HepG2 (cell line): ENCODE measurements at regions not wholly inside any gene's neighbourhood (a gene's known extent, or its start where the extent isn't known, plus 50 kb on each side); places are given as distances from the start of the nearest gene placed in this dataset.

Experiments
- ATAC-seq: fragments of 200-7000 bp; cut with Tn5 transposase; 3 replicates; pipeline ENCODE4 v1.9.1; 2020; ENCODE audit warnings: mild to moderate bottlenecking, moderate library complexity
- BruUV-seq: library from RNA; stranded (reverse); fragments of 400-500 nt; replicated peaks from 2 replicates; lab custom pipeline; 2021; lab: Mats Ljungman, UMichigan
- CTCF ChIA-PET: fragments of 300-600 bp; formaldehyde crosslinking; extraction: SDS; loops from one replicate; lab custom pipeline; 2021; ENCODE audit warnings: low total read pairs, inconsistent platforms, low intra/inter-chr PET ratio; lab: Yijun Ruan, JAX
- POLR2A ChIA-PET: fragments of 350-600 bp; sonication (Branson Sonifier 250); formaldehyde crosslinking; loops from one replicate; lab custom pipeline; 2020; ENCODE audit warnings: antibody characterized with exemption, inconsistent platforms; lab: Yijun Ruan, JAX
- DNase-seq: peaks from one replicate; pipeline ENCODE4 v3.0.0-alpha.2; 2015; ENCODE audit warnings: low spot score
- FAIRE-seq: peaks from 3 replicates; lab custom pipeline; 2011; peaks lifted over from hg19 to GRCh38; lab: Jason Lieb, UNC
- H2AFZ ChIP-seq: one replicate; pipeline ENCODE4 v1.6.1; 2011; ENCODE audit warnings: low read length, inconsistent platforms
- H3K27ac ChIP-seq: fragments of 300-600 bp; 3 replicates; pipeline ENCODE4 v1.8.0; 2011; ENCODE audit warnings: mixed run types, mild to moderate bottlenecking, mixed read lengths, low read length, inconsistent platforms; ENCODE audit not compliant: insufficient read depth; ENCODE audit errors: extremely low read length
- H3K27me3 ChIP-seq, 2 experiments: fragments of 200-600 bp in 1 of 2; 2 replicates in 1 of 2; 3 replicates in 1 of 2; pipeline versions ENCODE4 v1.6.0 to v1.8.0; 2011; ENCODE audit warnings: low read length in 2 of 2, mild to moderate bottlenecking in 2 of 2, moderate library complexity in 2 of 2, inconsistent platforms in 1 of 2; ENCODE audit not compliant: insufficient read depth in 2 of 2, control insufficient read depth in 1 of 2
- H3K36me3 ChIP-seq, 2 experiments: fragments of 200-600 bp in 1 of 2; replicated peaks in 1 of 2; 2 replicates in 1 of 2; 3 replicates in 1 of 2; pipeline versions ENCODE4 v1.5.1 to v1.8.0; 2011; ENCODE audit warnings: low read length in 2 of 2, inconsistent platforms in 1 of 2; ENCODE audit not compliant: insufficient read depth in 2 of 2, control insufficient read depth in 1 of 2
- H3K4me1 ChIP-seq: 2 replicates; pipeline ENCODE4 v1.5.1; 2012; ENCODE audit warnings: low read length, inconsistent platforms; ENCODE audit not compliant: insufficient read depth
- H3K4me2 ChIP-seq: 2 replicates; pipeline ENCODE4 v1.6.0; 2011; ENCODE audit warnings: low read depth, low read length, inconsistent platforms
- H3K4me3 ChIP-seq, 3 experiments: fragments of 200-600 bp in 1 of 3; sonication (generic), shearing (Covaris generic) in 1 of 3; replicated peaks in 1 of 3; 2 replicates each; pipeline ENCODE4 v1.5.1; 2011 to 2016; ENCODE audit warnings: low read length in 3 of 3, inconsistent platforms in 2 of 3, low read depth in 2 of 3, mild to moderate bottlenecking in 2 of 3, control low read depth in 1 of 3, mixed read lengths in 1 of 3; ENCODE audit not compliant: insufficient read depth in 1 of 3
- H3K79me2 ChIP-seq: one replicate; pipeline ENCODE4 v1.6.1; 2011; ENCODE audit warnings: low read length, inconsistent platforms; ENCODE audit not compliant: insufficient read depth
- H3K9ac ChIP-seq: 2 replicates; pipeline ENCODE4 v1.6.0; 2011; ENCODE audit warnings: mild to moderate bottlenecking, low read depth, low read length, inconsistent platforms; ENCODE audit not compliant: insufficient read depth
- H3K9me3 ChIP-seq: 2 replicates; pipeline ENCODE4 v1.5.1; 2012; ENCODE audit warnings: mild to moderate bottlenecking, low read length
- H4K20me1 ChIP-seq: 2 replicates; pipeline ENCODE4 v1.6.0; 2011; ENCODE audit warnings: inconsistent platforms, mild to moderate bottlenecking, low read length, moderate library complexity; ENCODE audit not compliant: insufficient read depth
- BRCA1 ChIP-seq: sonication (generic); formaldehyde crosslinking; IDR thresholded peaks from 2 replicates; pipeline ENCODE4 v1.4.0; 2020; ENCODE audit warnings: missing genetic modification reagents
- ZNF138 ChIP-seq: sonication (generic); formaldehyde crosslinking; IDR thresholded peaks from 2 replicates; pipeline ENCODE4 v1.5.0; 2020; ENCODE audit warnings: mild to moderate bottlenecking, low read depth, missing genetic modification reagents
- ZNF230 ChIP-seq: sonication (generic); formaldehyde crosslinking; IDR thresholded peaks from 2 replicates; pipeline ENCODE4 v1.4.0; 2020; ENCODE audit warnings: mild to moderate bottlenecking, missing genetic modification reagents
- ZNF746 ChIP-seq: sonication (generic); formaldehyde crosslinking; IDR thresholded peaks from 2 replicates; pipeline ENCODE4 v1.8.0; 2022; ENCODE audit warnings: mild to moderate bottlenecking, missing genetic modification reagents
- WGBS: methylation state at CpG from one replicate; pipeline ENCODE4 v1.1.6; 2017; ENCODE audit warnings: low lambda C conversion rate; 5-methylcytosine and 5-hydroxymethylcytosine counted together
- in situ Hi-C: cut with HindIII; loops from 2 replicates; pipeline ENCODE4 v1.10.0; 2017; ENCODE audit warnings: low pct_unique_long_range_greater_than_20kb; ENCODE audit not compliant: extremely low pct_ligation_motif_present
- intact Hi-C: fragments of 100-400 bp; cut with micrococcal nuclease; formaldehyde crosslinking; loops from one replicate; pipeline ENCODE4 v1.10.0; 2022; ENCODE audit not compliant: unreplicated experiment
- TF ChIP-seq, protein P1 (sequence below): sonication (generic); formaldehyde crosslinking; IDR thresholded peaks from 2 replicates; pipeline ENCODE4 v1.5.1; 2020; ENCODE audit warnings: mild to moderate bottlenecking, missing genetic modification reagents, moderate library complexity
- TF ChIP-seq, protein P2 (sequence below): sonication (generic); formaldehyde crosslinking; IDR thresholded peaks from 2 replicates; pipeline ENCODE4 v1.5.0; 2020; ENCODE audit warnings: missing genetic modification reagents

DNA sequence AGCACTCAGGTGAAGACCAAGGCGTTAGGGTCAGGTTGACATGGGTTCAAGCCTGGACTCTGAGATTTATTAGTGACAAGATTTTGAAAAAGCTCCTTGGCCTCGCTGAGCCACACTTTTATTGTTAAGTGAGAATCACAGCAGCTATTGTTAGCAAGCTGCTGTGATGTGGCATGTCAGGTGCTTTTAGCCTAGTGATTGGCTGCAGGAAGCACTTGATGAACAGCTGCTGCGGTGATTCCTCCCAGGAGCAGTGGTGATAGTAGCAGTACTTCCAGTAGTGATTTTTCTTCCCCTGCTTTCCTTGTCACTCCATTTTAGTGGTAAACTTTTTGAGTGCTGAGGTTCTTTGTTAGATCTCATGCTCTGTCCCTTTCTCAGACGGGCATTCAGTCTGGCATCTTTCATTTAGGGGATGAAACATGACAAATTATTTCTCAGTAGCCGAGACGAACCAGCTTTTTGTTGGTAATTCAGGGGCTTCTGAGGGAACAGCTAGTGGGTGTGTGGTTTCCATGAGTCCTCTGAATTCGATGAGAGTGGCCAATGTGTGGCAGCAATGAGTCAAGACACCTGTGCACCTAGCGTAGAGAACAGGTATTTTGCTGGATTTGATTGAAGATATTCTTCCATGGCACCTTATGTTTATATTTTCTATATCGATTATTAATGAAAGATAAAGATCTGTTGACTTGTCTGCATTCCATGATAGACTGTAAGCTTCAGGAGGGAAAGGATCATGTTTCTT is 696.7 kb downstream of the DHX35 start (continued):
- TF ChIP-seq, protein P1, sequence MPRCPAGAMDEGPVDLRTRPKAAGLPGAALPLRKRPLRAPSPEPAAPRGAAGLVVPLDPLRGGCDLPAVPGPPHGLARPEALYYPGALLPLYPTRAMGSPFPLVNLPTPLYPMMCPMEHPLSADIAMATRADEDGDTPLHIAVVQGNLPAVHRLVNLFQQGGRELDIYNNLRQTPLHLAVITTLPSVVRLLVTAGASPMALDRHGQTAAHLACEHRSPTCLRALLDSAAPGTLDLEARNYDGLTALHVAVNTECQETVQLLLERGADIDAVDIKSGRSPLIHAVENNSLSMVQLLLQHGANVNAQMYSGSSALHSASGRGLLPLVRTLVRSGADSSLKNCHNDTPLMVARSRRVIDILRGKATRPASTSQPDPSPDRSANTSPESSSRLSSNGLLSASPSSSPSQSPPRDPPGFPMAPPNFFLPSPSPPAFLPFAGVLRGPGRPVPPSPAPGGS (CRISPR knock-in tag), result no peak
- TF ChIP-seq BRCA1, result no peak
- no peak for TF ChIP-seq ZNF746

DNA sequence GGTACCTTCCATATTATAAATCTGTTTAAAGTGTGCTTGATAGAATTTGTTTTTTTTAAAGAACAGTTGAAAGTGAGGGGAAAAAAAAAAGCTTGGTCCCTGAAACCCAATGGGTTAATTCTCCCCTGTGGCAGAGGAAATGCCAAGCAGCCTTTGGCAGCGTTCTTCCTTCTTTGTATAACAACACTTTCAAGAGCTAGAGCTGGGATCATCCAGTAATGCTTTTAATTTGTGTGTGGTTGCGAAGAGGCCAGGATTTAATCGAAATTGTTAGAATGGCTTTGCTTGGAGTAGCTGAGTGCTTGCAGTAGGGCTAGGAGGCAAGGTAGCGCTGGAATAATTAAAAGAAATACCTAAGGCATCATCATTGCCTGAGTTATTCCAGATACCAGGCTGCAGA is 692.0 kb downstream of the DHX35 start:
- H3K27me3 ChIP-seq, result no peaks in the 10 kb centered on the region
- no peaks in the 10 kb centered on the region for H3K4me1 ChIP-seq
- WGBS, result 9% methylated on average over 4 of the region's 4 CpGs
- FAIRE-seq (no peak), DNase-seq (no peak), ATAC-seq (no peak)
- in situ Hi-C loops (no loop called here), intact Hi-C loops (no loop called here)
- H3K9ac ChIP-seq, result no peak overlapping the region
- no peak overlapping the region for H3K4me2 ChIP-seq
- no peak overlapping the region for H3K4me3 ChIP-seq
- TF ChIP-seq, protein P2, sequence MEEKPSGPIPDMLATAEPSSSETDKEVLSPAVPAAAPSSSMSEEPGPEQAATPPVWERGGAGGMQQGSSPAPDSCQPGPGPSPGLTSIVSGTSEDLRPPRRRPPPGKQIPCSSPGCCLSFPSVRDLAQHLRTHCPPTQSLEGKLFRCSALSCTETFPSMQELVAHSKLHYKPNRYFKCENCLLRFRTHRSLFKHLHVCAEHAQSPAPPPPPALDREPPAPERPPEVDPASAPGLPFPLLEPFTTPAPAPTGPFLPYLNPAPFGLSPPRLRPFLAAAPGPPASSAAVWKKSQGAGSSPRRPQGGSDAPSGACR (CRISPR knock-in tag), result no peak
- TF ChIP-seq ZNF138 (CRISPR knock-in tag), result no peak
- no peak for TF ChIP-seq ZNF230
- H3K79me2 ChIP-seq, result no peaks in the 10 kb centered on the region
- BruUV-seq, result no TSS peak
- no peaks in the 10 kb centered on the region for H3K36me3 ChIP-seq
- ChIA-PET POLR2A (no interaction called here), CTCF (no interaction called here)
- H3K9me3 ChIP-seq, result peaks cover 87% of the 10 kb centered on the region
- H3K27ac ChIP-seq, result no peak overlapping the region
- no peaks in the 10 kb centered on the region for H4K20me1 ChIP-seq
- no peak overlapping the region for H2AFZ ChIP-seq
